ENCODE measurements at regions not wholly inside any gene's neighbourhood (a gene's known extent, or its start where the extent isn't known, plus 50 kb on each side); places are given as distances from the start of the nearest gene placed in this dataset.

DNA sequence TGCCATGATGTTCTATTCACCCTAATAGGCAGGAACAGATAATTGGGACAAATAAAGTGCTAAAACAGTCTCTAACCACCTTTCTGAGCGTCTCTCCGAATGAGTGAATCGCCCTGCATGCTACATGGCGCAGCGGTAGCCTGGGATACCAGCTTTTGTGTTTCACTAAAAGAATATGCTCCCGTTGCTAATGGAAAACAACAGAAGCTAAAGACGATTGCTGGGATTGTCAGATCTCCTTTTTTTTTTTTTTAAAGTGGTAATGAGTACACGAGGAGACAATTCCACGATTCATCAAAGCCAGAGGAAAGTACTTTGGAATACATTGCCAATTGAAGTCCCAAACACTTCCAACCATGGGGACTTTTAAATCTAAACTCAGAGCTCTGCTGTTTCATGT, 1815.3 kb upstream of the CELF4 start:
- Histone ChIP-seq H3K4me1 (ENCODE audit: control insufficient read depth in 4 of 4, insufficient read depth in 4 of 4, low read length in 3 of 4) (no peaks in the 10 kb centered on the region), H3K27me3 (ENCODE audit: control insufficient read depth in 4 of 4, insufficient read depth in 4 of 4, low read length in 3 of 4) (no peaks in the 10 kb centered on the region), H3K27ac (ENCODE audit: low read depth in 1 of 2, low read length in 2 of 2) (no peak overlapping the region), H3K4me3 (ENCODE audit: low read depth in 1 of 3, low read length in 3 of 3) (no peak overlapping the region), H3K36me3 (ENCODE audit: control insufficient read depth in 4 of 4, insufficient read depth in 3 of 4, low read depth in 1 of 4, low read length in 3 of 4) (no peaks in the 10 kb centered on the region), H3K9ac (ENCODE audit: low read depth in 1 of 2, low read length in 2 of 2) (no peak overlapping the region), H3K9me3 (ENCODE audit: control insufficient read depth in 4 of 4, low read length in 3 of 4) (no peaks in the 10 kb centered on the region)
- TF ChIP-seq HNF4G (IDR thresholded peaks at IDR 0.05): no peak
- TF ChIP-seq, protein P1, sequence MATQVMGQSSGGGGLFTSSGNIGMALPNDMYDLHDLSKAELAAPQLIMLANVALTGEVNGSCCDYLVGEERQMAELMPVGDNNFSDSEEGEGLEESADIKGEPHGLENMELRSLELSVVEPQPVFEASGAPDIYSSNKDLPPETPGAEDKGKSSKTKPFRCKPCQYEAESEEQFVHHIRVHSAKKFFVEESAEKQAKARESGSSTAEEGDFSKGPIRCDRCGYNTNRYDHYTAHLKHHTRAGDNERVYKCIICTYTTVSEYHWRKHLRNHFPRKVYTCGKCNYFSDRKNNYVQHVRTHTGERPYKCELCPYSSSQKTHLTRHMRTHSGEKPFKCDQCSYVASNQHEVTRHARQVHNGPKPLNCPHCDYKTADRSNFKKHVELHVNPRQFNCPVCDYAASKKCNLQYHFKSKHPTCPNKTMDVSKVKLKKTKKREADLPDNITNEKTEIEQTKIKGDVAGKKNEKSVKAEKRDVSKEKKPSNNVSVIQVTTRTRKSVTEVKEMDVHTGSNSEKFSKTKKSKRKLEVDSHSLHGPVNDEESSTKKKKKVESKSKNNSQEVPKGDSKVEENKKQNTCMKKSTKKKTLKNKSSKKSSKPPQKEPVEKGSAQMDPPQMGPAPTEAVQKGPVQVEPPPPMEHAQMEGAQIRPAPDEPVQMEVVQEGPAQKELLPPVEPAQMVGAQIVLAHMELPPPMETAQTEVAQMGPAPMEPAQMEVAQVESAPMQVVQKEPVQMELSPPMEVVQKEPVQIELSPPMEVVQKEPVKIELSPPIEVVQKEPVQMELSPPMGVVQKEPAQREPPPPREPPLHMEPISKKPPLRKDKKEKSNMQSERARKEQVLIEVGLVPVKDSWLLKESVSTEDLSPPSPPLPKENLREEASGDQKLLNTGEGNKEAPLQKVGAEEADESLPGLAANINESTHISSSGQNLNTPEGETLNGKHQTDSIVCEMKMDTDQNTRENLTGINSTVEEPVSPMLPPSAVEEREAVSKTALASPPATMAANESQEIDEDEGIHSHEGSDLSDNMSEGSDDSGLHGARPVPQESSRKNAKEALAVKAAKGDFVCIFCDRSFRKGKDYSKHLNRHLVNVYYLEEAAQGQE (IDR thresholded peaks at IDR 0.05): no peak
- TF ChIP-seq RXRA (IDR thresholded peaks at IDR 0.05): no peak
- no peak for TF ChIP-seq FOXA1 (IDR thresholded peaks at IDR 0.05)
- no peak for TF ChIP-seq EGR1 (IDR thresholded peaks at IDR 0.05; ENCODE audit: low read depth in 2 of 2)
- TF ChIP-seq TAF1 (conservative IDR thresholded peaks at IDR 0.05): no peak
- no peak for TF ChIP-seq RAD21 (IDR thresholded peaks at IDR 0.05)
- TF ChIP-seq, protein P2, sequence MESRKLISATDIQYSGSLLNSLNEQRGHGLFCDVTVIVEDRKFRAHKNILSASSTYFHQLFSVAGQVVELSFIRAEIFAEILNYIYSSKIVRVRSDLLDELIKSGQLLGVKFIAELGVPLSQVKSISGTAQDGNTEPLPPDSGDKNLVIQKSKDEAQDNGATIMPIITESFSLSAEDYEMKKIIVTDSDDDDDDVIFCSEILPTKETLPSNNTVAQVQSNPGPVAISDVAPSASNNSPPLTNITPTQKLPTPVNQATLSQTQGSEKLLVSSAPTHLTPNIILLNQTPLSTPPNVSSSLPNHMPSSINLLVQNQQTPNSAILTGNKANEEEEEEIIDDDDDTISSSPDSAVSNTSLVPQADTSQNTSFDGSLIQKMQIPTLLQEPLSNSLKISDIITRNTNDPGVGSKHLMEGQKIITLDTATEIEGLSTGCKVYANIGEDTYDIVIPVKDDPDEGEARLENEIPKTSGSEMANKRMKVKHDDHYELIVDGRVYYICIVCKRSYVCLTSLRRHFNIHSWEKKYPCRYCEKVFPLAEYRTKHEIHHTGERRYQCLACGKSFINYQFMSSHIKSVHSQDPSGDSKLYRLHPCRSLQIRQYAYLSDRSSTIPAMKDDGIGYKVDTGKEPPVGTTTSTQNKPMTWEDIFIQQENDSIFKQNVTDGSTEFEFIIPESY (IDR thresholded peaks at IDR 0.05): no peak
- no peak for TF ChIP-seq HNF4A (conservative IDR thresholded peaks at IDR 0.05)
- TF ChIP-seq GABPA (IDR thresholded peaks at IDR 0.05 in 1 of 2, conservative IDR thresholded peaks at IDR 0.05 in 1 of 2): no peak
- 78% methylated on average over 9 of the region's 9 CpGs for WGBS
- DNase-seq (ENCODE audit: low spot score): no peak

DNA sequence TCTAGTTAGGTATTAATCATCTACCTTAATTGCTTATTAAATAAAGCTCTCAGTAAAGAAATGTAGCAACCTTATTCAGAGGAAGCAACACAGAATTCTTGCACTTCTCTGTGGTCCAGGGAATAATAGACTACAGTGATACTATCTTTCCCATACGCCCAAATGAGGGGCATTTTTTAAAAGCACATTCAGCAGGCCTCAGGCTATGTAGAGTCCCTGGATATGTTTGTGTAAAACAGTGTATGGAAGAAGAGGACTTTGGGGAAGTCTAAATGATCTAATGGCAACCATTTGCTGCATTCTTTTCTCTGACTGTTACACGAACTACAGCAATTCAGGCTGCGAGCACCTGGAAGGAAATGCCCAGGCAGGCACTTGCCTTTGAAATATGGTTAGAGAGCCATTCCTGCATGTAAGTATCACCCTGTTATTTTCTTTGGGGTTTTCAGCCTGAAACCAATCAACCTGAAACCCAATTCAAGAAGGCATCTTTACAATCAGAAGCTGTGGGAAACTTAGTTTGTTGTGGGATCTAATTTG, 1814.7 kb upstream of the CELF4 start:
- DNase-seq (ENCODE audit: low spot score): no peak
- Histone ChIP-seq H3K36me3 (ENCODE audit: control insufficient read depth in 4 of 4, insufficient read depth in 3 of 4, low read depth in 1 of 4, low read length in 3 of 4) (no peaks in the 10 kb centered on the region), H3K9me3 (ENCODE audit: control insufficient read depth in 4 of 4, low read length in 3 of 4) (no peaks in the 10 kb centered on the region), H3K4me3 (ENCODE audit: low read depth in 1 of 3, low read length in 3 of 3) (no peak overlapping the region), H3K9ac (ENCODE audit: low read depth in 1 of 2, low read length in 2 of 2) (no peak overlapping the region), H3K4me1 (ENCODE audit: control insufficient read depth in 4 of 4, insufficient read depth in 4 of 4, low read length in 3 of 4) (no peaks in the 10 kb centered on the region), H3K27ac (ENCODE audit: low read depth in 1 of 2, low read length in 2 of 2) (no peak overlapping the region), H3K27me3 (ENCODE audit: control insufficient read depth in 4 of 4, insufficient read depth in 4 of 4, low read length in 3 of 4) (no peaks in the 10 kb centered on the region)
- TF ChIP-seq JUND (IDR thresholded peaks at IDR 0.05): no peak
- TF ChIP-seq YY1 (IDR thresholded peaks at IDR 0.05): no peak
- TF ChIP-seq SP1 (IDR thresholded peaks at IDR 0.05): no peak
- TF ChIP-seq RXRA (IDR thresholded peaks at IDR 0.05): no peak
- no peak for TF ChIP-seq NR2F2 (IDR thresholded peaks at IDR 0.05)
- TF ChIP-seq, protein P3, sequence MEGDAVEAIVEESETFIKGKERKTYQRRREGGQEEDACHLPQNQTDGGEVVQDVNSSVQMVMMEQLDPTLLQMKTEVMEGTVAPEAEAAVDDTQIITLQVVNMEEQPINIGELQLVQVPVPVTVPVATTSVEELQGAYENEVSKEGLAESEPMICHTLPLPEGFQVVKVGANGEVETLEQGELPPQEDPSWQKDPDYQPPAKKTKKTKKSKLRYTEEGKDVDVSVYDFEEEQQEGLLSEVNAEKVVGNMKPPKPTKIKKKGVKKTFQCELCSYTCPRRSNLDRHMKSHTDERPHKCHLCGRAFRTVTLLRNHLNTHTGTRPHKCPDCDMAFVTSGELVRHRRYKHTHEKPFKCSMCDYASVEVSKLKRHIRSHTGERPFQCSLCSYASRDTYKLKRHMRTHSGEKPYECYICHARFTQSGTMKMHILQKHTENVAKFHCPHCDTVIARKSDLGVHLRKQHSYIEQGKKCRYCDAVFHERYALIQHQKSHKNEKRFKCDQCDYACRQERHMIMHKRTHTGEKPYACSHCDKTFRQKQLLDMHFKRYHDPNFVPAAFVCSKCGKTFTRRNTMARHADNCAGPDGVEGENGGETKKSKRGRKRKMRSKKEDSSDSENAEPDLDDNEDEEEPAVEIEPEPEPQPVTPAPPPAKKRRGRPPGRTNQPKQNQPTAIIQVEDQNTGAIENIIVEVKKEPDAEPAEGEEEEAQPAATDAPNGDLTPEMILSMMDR (IDR thresholded peaks at IDR 0.05; ENCODE audit: low read depth, low read length, missing input control): no peak
- TF ChIP-seq HNF4G (IDR thresholded peaks at IDR 0.05): no peak
- TF ChIP-seq HNF4A (conservative IDR thresholded peaks at IDR 0.05): no peak
- TF ChIP-seq RAD21 (IDR thresholded peaks at IDR 0.05): no peak
- WGBS: 88% methylated on average over 3 of the region's 3 CpGs

Measured in liver (tissue), 8 donors.